H1 (cell line): ENCODE measurements at regions not wholly inside any gene's neighbourhood (a gene's known extent, or its start where the extent isn't known, plus 50 kb on each side); places are given as distances from the start of the nearest gene placed in this dataset.

Experiments used
- CTCF ChIA-PET: fragments of 300-600 bp; sonication (Branson Sonifier 250); formaldehyde crosslinking; loops from one replicate; lab custom pipeline; 2021; ENCODE audit not compliant: partially characterized antibody; lab: Charles Lee
- POLR2A ChIA-PET: fragments of 300-600 bp; sonication (Branson Sonifier 250); formaldehyde crosslinking; loops from one replicate; lab custom pipeline; 2021; ENCODE audit warnings: inconsistent platforms; ENCODE audit not compliant: partially characterized antibody; lab: Charles Lee
- DNase-seq, 2 experiments: peaks; one replicate each; pipeline versions ENCODE4 v3.0.0 to v3.0.0-alpha.2; 2010 to 2022; ENCODE audit warnings: low spot score in 2 of 2, low read depth in 1 of 2, mixed read lengths in 1 of 2
- FAIRE-seq: peaks from 2 replicates; lab custom pipeline; 2011; peaks lifted over from hg19 to GRCh38; lab: Jason Lieb, UNC
- H2AFZ ChIP-seq: 2 replicates; pipeline ENCODE4 v1.8.1; 2012; ENCODE audit warnings: low read length, inconsistent platforms
- H2AK5ac ChIP-seq: 2 replicates; pipeline ENCODE4 v1.6.1; 2013; ENCODE audit warnings: low read depth, low read length
- H2BK120ac ChIP-seq: replicated peaks from 2 replicates; pipeline ENCODE3; 2013; ENCODE audit warnings: low read depth, low read length, inconsistent platforms
- H2BK12ac ChIP-seq: 2 replicates; pipeline ENCODE4 v1.6.1; 2013; ENCODE audit warnings: low read depth, low read length
- H2BK15ac ChIP-seq: 2 replicates; pipeline ENCODE4 v1.6.1; 2013; ENCODE audit warnings: low read length
- H2BK20ac ChIP-seq: 2 replicates; pipeline ENCODE4 v1.6.1; 2013; ENCODE audit warnings: low read length
- H2BK5ac ChIP-seq: 2 replicates; pipeline ENCODE4 v1.6.1; 2013; ENCODE audit warnings: low read depth, low read length
- H3K14ac ChIP-seq: 2 replicates; pipeline ENCODE4 v1.6.1; 2013; ENCODE audit warnings: inconsistent platforms; ENCODE audit not compliant: insufficient read length
- H3K18ac ChIP-seq: 2 replicates; pipeline ENCODE4 v1.6.1; 2013; ENCODE audit warnings: low read length; ENCODE audit errors: extremely low read depth
- H3K23ac ChIP-seq: 2 replicates; pipeline ENCODE4 v1.6.1; 2013; ENCODE audit warnings: inconsistent platforms; ENCODE audit not compliant: insufficient read length
- H3K23me2 ChIP-seq: 2 replicates; pipeline ENCODE4 v1.6.1; 2013; ENCODE audit warnings: low read depth, low read length
- H3K27ac ChIP-seq: 2 replicates; pipeline ENCODE4 v1.6.1; 2011; ENCODE audit warnings: low read depth, low read length, inconsistent platforms
- H3K27me3 ChIP-seq, 4 experiments: replicated peaks in 1 of 4; 1 replicate in 1 of 4; 2 replicates in 3 of 4; pipeline versions ENCODE4 v1.6.1 to v1.8.1; 2011 to 2013; ENCODE audit warnings: low read length in 3 of 4, mild to moderate bottlenecking in 3 of 4, inconsistent platforms in 2 of 4, mixed read lengths in 2 of 4, moderate library complexity in 1 of 4; ENCODE audit not compliant: control insufficient read depth in 3 of 4, insufficient read depth in 3 of 4; ENCODE audit errors: extremely low read depth in 1 of 4
- H3K36me3 ChIP-seq, 4 experiments: 2 replicates each; pipeline versions ENCODE4 v1.6.1 to v1.8.1; 2011 to 2013; ENCODE audit warnings: mild to moderate bottlenecking in 4 of 4, low read length in 3 of 4, moderate library complexity in 2 of 4, control low read depth in 1 of 4, inconsistent platforms in 1 of 4; ENCODE audit not compliant: insufficient read depth in 4 of 4, control insufficient read depth in 2 of 4
- H3K4ac ChIP-seq: replicated peaks from 2 replicates; pipeline ENCODE3; 2013; ENCODE audit warnings: low read length, low read depth, mixed read lengths, inconsistent platforms; ENCODE audit not compliant: insufficient read length
- H3K4me1 ChIP-seq, 4 experiments: replicated peaks in 1 of 4; 1 replicate in 1 of 4; 2 replicates in 3 of 4; pipeline versions ENCODE4 v1.6.1 to v1.8.1; 2011 to 2013; ENCODE audit warnings: low read length in 3 of 4, inconsistent platforms in 2 of 4, mixed read lengths in 1 of 4; ENCODE audit not compliant: insufficient read depth in 4 of 4, control insufficient read depth in 3 of 4
- H3K4me2 ChIP-seq, 2 experiments: 2 replicates each; pipeline versions ENCODE4 v1.6.1 to v1.8.1; 2011 to 2013; ENCODE audit warnings: low read depth in 2 of 2, low read length in 2 of 2, control low read depth in 1 of 2, inconsistent platforms in 1 of 2, mild to moderate bottlenecking in 1 of 2; ENCODE audit not compliant: insufficient read depth in 1 of 2
- H3K4me3 ChIP-seq, 4 experiments: fragments of 200-600, 300-600 bp in 1 of 4; sonication (generic), shearing (Covaris generic), sonication (Bioruptor Twin) in 1 of 4; 2 replicates each; pipeline versions ENCODE4 v1.5.1 to v1.8.1; 2011 to 2016; ENCODE audit warnings: low read length in 4 of 4, low read depth in 3 of 4, control low read depth in 2 of 4, inconsistent platforms in 2 of 4, mild to moderate bottlenecking in 2 of 4, mixed read lengths in 1 of 4, moderate library complexity in 1 of 4; ENCODE audit not compliant: insufficient read depth in 2 of 4; ENCODE audit errors: extremely low read depth in 1 of 4
- H3K56ac ChIP-seq: replicated peaks from 2 replicates; pipeline ENCODE3; 2013; ENCODE audit warnings: low read depth, mild to moderate bottlenecking, mixed read lengths, low read length, inconsistent platforms; ENCODE audit not compliant: insufficient read length
- H3K79me1 ChIP-seq: 2 replicates; pipeline ENCODE4 v1.6.1; 2013; ENCODE audit warnings: low read depth, low read length, control low read depth
- H3K79me2 ChIP-seq, 2 experiments: 2 replicates each; pipeline versions ENCODE4 v1.6.1 to v1.8.1; 2012 to 2013; ENCODE audit warnings: low read length in 2 of 2, mild to moderate bottlenecking in 2 of 2, inconsistent platforms in 1 of 2; ENCODE audit not compliant: insufficient read depth in 2 of 2, control insufficient read depth in 1 of 2
- H3K9ac ChIP-seq, 4 experiments: replicated peaks in 1 of 4; 1 replicate in 1 of 4; 2 replicates in 3 of 4; pipeline versions ENCODE4 v1.6.1 to v1.8.1; 2011 to 2013; ENCODE audit warnings: low read depth in 3 of 4, low read length in 3 of 4, control low read depth in 2 of 4, mild to moderate bottlenecking in 2 of 4, moderate library complexity in 2 of 4, inconsistent platforms in 1 of 4; ENCODE audit errors: extremely low read depth in 1 of 4
- H3K9me3 ChIP-seq, 2 experiments: 2 replicates each; pipeline versions ENCODE4 v1.6.1 to v1.8.1; 2012 to 2013; ENCODE audit warnings: mild to moderate bottlenecking in 2 of 2, moderate library complexity in 2 of 2, control low read depth in 1 of 2, inconsistent platforms in 1 of 2, low read depth in 1 of 2, low read length in 1 of 2, mixed read lengths in 1 of 2; ENCODE audit not compliant: insufficient read depth in 2 of 2
- H4K20me1 ChIP-seq, 2 experiments: replicated peaks in 1 of 2; 2 replicates each; pipeline versions ENCODE3 to v1.8.1; 2011 to 2013; ENCODE audit warnings: inconsistent platforms in 2 of 2, low read length in 2 of 2, mild to moderate bottlenecking in 1 of 2; ENCODE audit not compliant: insufficient read depth in 2 of 2, control insufficient read depth in 1 of 2
- H4K5ac ChIP-seq: 2 replicates; pipeline ENCODE4 v1.6.1; 2013; ENCODE audit warnings: low read length, low read depth, mixed read lengths, inconsistent platforms; ENCODE audit not compliant: insufficient read length
- H4K8ac ChIP-seq: 2 replicates; pipeline ENCODE4 v1.8.0; 2013; ENCODE audit warnings: mild to moderate bottlenecking, moderate library complexity, low read length, inconsistent platforms; ENCODE audit not compliant: insufficient read depth; ENCODE audit errors: extremely low read depth
- H4K91ac ChIP-seq: replicated peaks from 2 replicates; pipeline ENCODE3; 2013; ENCODE audit warnings: low read length, mixed read lengths, inconsistent platforms; ENCODE audit not compliant: insufficient read length
- JUND ChIP-seq: IDR thresholded peaks from 2 replicates; pipeline ENCODE4 v1.6.1; 2011; ENCODE audit warnings: mild to moderate bottlenecking, improper control_type of control experiment, low read length
- SAP30 ChIP-seq: fragments of 300-600 bp; sonication (generic); IDR thresholded peaks from 2 replicates; pipeline ENCODE4 v1.7.1; 2012; ENCODE audit warnings: low read length, moderate library complexity, mild to moderate bottlenecking, inconsistent platforms; ENCODE audit not compliant: insufficient read depth, insufficient replicate concordance
- TBP ChIP-seq: IDR thresholded peaks from 2 replicates; pipeline ENCODE4 v1.6.1; 2011; ENCODE audit warnings: low read depth, low read length, improper control_type of control experiment
- WGBS, 2 experiments: shearing (Covaris generic) in 1 of 2; methylation state at CpG; one replicate each; pipeline versions ENCODE4 v1.1.6 to v1.1.7; 2013 to 2015; ENCODE audit warnings: low lambda C conversion rate in 2 of 2, mixed read lengths in 2 of 2, inconsistent platforms in 1 of 2, low coverage in 1 of 2, missing lambda C conversion rate in 1 of 2; ENCODE audit not compliant: insufficient replicate concordance in 2 of 2, insufficient coverage in 1 of 2, insufficient read length in 1 of 2; ENCODE audit errors: extremely low coverage in 1 of 2, missing lambda C conversion rate in 1 of 2; 5-methylcytosine and 5-hydroxymethylcytosine counted together

DNA sequence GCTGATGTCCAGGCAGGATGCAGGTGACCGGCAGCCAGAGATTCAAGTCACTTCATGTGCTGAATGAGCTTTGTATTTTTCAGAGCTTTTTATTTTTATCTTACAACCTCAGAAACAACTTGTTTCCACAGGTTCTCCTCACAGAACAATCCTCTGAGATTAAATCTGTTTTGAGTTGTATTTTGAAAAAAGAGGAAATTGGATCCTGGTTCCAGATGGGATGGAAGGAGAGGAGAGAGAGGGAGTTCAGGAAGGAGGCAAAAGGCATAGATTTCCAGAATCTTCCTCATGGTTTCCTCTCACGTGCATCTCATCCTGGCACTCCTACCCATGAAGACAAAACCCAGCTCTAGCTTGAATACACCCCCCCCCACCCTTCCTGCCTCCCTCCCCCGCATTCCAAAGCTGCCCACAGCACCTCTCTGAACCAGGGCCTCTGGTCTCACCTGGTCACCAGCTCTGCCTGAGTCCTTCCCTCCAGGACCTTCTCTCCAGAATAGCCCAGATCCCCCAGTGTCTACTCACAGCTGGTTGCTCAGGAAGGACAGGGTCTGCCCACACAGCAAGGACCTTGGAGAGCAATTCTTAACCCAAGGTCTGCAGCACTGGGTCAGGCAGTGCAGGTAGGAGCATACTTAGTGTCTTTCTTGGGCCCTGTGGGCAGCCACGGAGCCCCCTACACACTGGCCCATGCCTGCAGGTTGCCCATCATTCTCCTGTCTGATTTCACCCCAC, 104.7 kb downstream of the ZFP36L2 start:
- no peak overlapping the region for H4K91ac ChIP-seq
- H3K23me2 ChIP-seq, result no peaks in the 10 kb centered on the region
- H2BK5ac ChIP-seq, result no peak overlapping the region
- H3K27me3 ChIP-seq, result no peaks in the 10 kb centered on the region
- H2AK5ac ChIP-seq, result no peak overlapping the region
- peaks cover 11 to 19% of the 10 kb centered on the region in 2 experiments; a peak in 3 of 4 replicates for H3K9me3 ChIP-seq
- no peaks in the 10 kb centered on the region for H3K79me2 ChIP-seq
- POLR2A ChIA-PET, result interaction anchor here (2.1 kb wide), 1 partner anchor 21 kb away, joined by 5 read pairs; no protein-coding TSS in a partner anchor
- no peak overlapping the region for H3K14ac ChIP-seq
- no peak overlapping the region for H3K4me2 ChIP-seq
- no peak overlapping the region for H3K56ac ChIP-seq
- no peak overlapping the region for H3K18ac ChIP-seq
- H4K5ac ChIP-seq, result no peak overlapping the region
- H2BK20ac ChIP-seq, result no peak overlapping the region
- H3K4me3 ChIP-seq, result no peak overlapping the region
- CTCF ChIA-PET, result interaction anchor here (0.5 to 2.7 kb wide), 17 partner anchors 8 to 294 kb away, joined by 3 to 12 read pairs (median 4); no protein-coding TSS in a partner anchor
- H4K20me1 ChIP-seq, result no peaks in the 10 kb centered on the region
- FAIRE-seq, result no peak
- no peak overlapping the region for H3K9ac ChIP-seq
- TF ChIP-seq TBP (no peak), JUND (no peak), SAP30 (no peak)
- TF ChIP-seq, all 59 proteins: peak for 0
- Histone ChIP-seq H3K36me3 (no peaks in the 10 kb centered on the region), H2BK15ac (no peak overlapping the region; the same call in 1 of the 2 replicates), H3K27ac (no peak overlapping the region), H4K8ac (no peak overlapping the region), H3K4me1 (0 out of 7 replicates have a peak, but pooled peaks cover 0 to 3% (median 0%) of the 10 kb centered on the region in 4 experiments), H2BK12ac (no peak overlapping the region), H3K23ac (no peak overlapping the region), H3K4ac (no peak overlapping the region), H3K79me1 (no peaks in the 10 kb centered on the region), H2AFZ (no peak overlapping the region), H2BK120ac (no peak overlapping the region)
- WGBS, 2 experiments, result 87% methylated on average over 4 of the region's 4 CpGs; no CpG with 5 or more reads in 1 of the 2 experiments
- DNase-seq, result no peak
